MCF 10A (cell line): ENCODE measurements at regions not wholly inside any gene's neighbourhood (a gene's known extent, or its start where the extent isn't known, plus 50 kb on each side); places are given as distances from the start of the nearest gene placed in this dataset.
A peak's percentile ranks its signal among the peaks of the same experiment; 100 is the strongest.

Experiments
- BruUV-seq: library from RNA; stranded (reverse); fragments of 400-500 nt; replicated peaks from 2 replicates; lab custom pipeline; 2021; lab: Mats Ljungman, UMichigan
- CTCF ChIA-PET: fragments of 300-600 bp; sonication (Branson Sonifier 250); formaldehyde crosslinking; extraction: SDS; loops from one replicate; lab custom pipeline; 2021; ENCODE audit warnings: antibody characterized with exemption, inconsistent platforms; lab: Yijun Ruan, JAX
- POLR2A ChIA-PET: fragments of 300-600, 350-650 bp; sonication (Branson Sonifier 250); formaldehyde crosslinking; extraction: SDS; loops from one replicate; lab custom pipeline; 2020; ENCODE audit warnings: antibody characterized with exemption, inconsistent platforms; lab: Yijun Ruan, JAX
- DNase-seq: peaks from one replicate; pipeline ENCODE4 v3.0.0-alpha.2; 2018; ENCODE audit not compliant: unreplicated experiment
- H3K27ac Mint-ChIP-seq: one replicate; pipeline ENCODE4 v1.8.0; 2022; ENCODE audit warnings: mild to moderate bottlenecking, low read depth, mixed read lengths; ENCODE audit not compliant: unreplicated experiment
- H3K27me3 Mint-ChIP-seq: one replicate; pipeline ENCODE4 v1.8.0; 2022; ENCODE audit warnings: mixed read lengths; ENCODE audit not compliant: insufficient read depth, unreplicated experiment
- H3K36me3 Mint-ChIP-seq: one replicate; pipeline ENCODE4 v1.8.0; 2022; ENCODE audit warnings: mild to moderate bottlenecking, moderate library complexity, mixed read lengths; ENCODE audit not compliant: insufficient read depth, unreplicated experiment
- H3K4me1 Mint-ChIP-seq: one replicate; pipeline ENCODE4 v1.8.0; 2022; ENCODE audit warnings: mixed read lengths; ENCODE audit not compliant: insufficient read depth, unreplicated experiment
- H3K4me3 Mint-ChIP-seq: one replicate; pipeline ENCODE4 v1.8.0; 2022; ENCODE audit warnings: mild to moderate bottlenecking, moderate library complexity, mixed read lengths; ENCODE audit not compliant: unreplicated experiment
- H3K9me3 Mint-ChIP-seq: one replicate; pipeline ENCODE4 v1.8.0; 2022; ENCODE audit warnings: mixed read lengths; ENCODE audit not compliant: unreplicated experiment
- CTCF ChIP-seq: fragments of 200-600 bp; IDR thresholded peaks from one replicate; pipeline ENCODE4 v1.8.0; 2022; ENCODE audit warnings: antibody characterized with exemption, mild to moderate bottlenecking; ENCODE audit not compliant: unreplicated experiment
- intact Hi-C: fragments of 100-400 bp; cut with micrococcal nuclease; formaldehyde crosslinking; loops from 2 replicates; pipeline ENCODE4 v1.14.1; 2022

GRCh38 chr10:9016930-9017329, 962.4 kb downstream of the GATA3 start:
- H3K36me3 Mint-ChIP-seq, result no peaks in the 10 kb centered on the region
- TF ChIP-seq CTCF, result no peak
- CTCF ChIA-PET, result no interaction called here
- no peak for DNase-seq
- peaks cover 6% of the 10 kb centered on the region for H3K9me3 Mint-ChIP-seq
- POLR2A ChIA-PET, result interaction anchor here (1.1 kb wide), 1 partner anchor 55 kb away, joined by 4 read pairs; no protein-coding TSS in a partner anchor
- no peak overlapping the region for H3K4me3 Mint-ChIP-seq
- intact Hi-C loops, result no loop called here
- no TSS peak for BruUV-seq
- no peaks in the 10 kb centered on the region for H3K27me3 Mint-ChIP-seq
- H3K4me1 Mint-ChIP-seq, result peaks cover 4% of the 10 kb centered on the region
- no peak overlapping the region for H3K27ac Mint-ChIP-seq

- no peak for TF ChIP-seq CTCF
- Mint-ChIP-seq H3K4me1 (no peaks in the 10 kb centered on the region), H3K27me3 (no peaks in the 10 kb centered on the region), H3K27ac (no peak overlapping the region), H3K36me3 (no peaks in the 10 kb centered on the region), H3K4me3 (no peak overlapping the region), H3K9me3 (peaks cover 6% of the 10 kb centered on the region)
- intact Hi-C loops, result no loop called here
- CTCF ChIA-PET, result no interaction called here
- DNase-seq, result no peak
- no TSS peak for BruUV-seq
- POLR2A ChIA-PET, result interaction anchor here (0.6 kb wide), 1 partner anchor 84 kb away, joined by 3 read pairs; no protein-coding TSS in a partner anchor
Observed at GRCh38 chr10:9018195-9019173, 964.0 kb downstream of the GATA3 start.

GRCh38 chr10:9023206-9023605, 968.7 kb downstream of the GATA3 start:
- intact Hi-C loops, result no loop called here
- Mint-ChIP-seq H3K27me3 (no peaks in the 10 kb centered on the region), H3K4me1 (peaks cover 9% of the 10 kb centered on the region), H3K4me3 (no peak overlapping the region), H3K36me3 (no peaks in the 10 kb centered on the region), H3K27ac (no peak overlapping the region), H3K9me3 (peaks cover 8% of the 10 kb centered on the region)
- DNase-seq, result no peak
- no peak for TF ChIP-seq CTCF
- POLR2A ChIA-PET, result interaction anchor here (2.5 kb wide), 1 partner anchor 15 kb away, joined by 7 read pairs; no protein-coding TSS in a partner anchor
- CTCF ChIA-PET, result interaction anchor here (0.5 kb wide), 1 partner anchor 1028 kb away, joined by 3 read pairs; no protein-coding TSS in a partner anchor
- no TSS peak for BruUV-seq

- intact Hi-C loops, result no loop called here
- no peak overlapping the region for H3K4me3 Mint-ChIP-seq
- H3K27ac Mint-ChIP-seq, result peak overlapping the region; percentile 93
- TF ChIP-seq CTCF, result no peak
- DNase-seq, result peak; percentile 24
- POLR2A ChIA-PET, result interaction anchor here (2.5 kb wide), 1 partner anchor 14 kb away, joined by 7 read pairs; no protein-coding TSS in a partner anchor
- no peaks in the 10 kb centered on the region for H3K27me3 Mint-ChIP-seq
- BruUV-seq, result no TSS peak
- peaks cover 8% of the 10 kb centered on the region for H3K9me3 Mint-ChIP-seq
- H3K4me1 Mint-ChIP-seq, result peaks cover 16% of the 10 kb centered on the region
- H3K36me3 Mint-ChIP-seq, result no peaks in the 10 kb centered on the region
- CTCF ChIA-PET, result no interaction called here
Observed at GRCh38 chr10:9024210-9024609, 969.7 kb downstream of the GATA3 start.
